B cell (primary cell): ENCODE measurements at regions not wholly inside any gene's neighbourhood (a gene's known extent, or its start where the extent isn't known, plus 50 kb on each side); places are given as distances from the start of the nearest gene placed in this dataset.

ENCODE experiments used
- ATAC-seq: fragments of 200-7000 bp; cut with Tn5 transposase; one replicate; pipeline ENCODE4 v1.10.0; 2021; ENCODE audit warnings: low read depth, mild to moderate bottlenecking, moderate number of reproducible peaks, moderate library complexity
- CTCF ChIA-PET: fragments of 350-600 bp; sonication (Branson Sonifier 250); formaldehyde crosslinking; loops from one replicate; lab custom pipeline; 2021; ENCODE audit warnings: antibody characterized with exemption, inconsistent platforms; lab: Charles Lee
- POLR2A ChIA-PET: fragments of 350-600 bp; sonication (Branson Sonifier 250); formaldehyde crosslinking; loops from one replicate; lab custom pipeline; 2021; ENCODE audit warnings: antibody characterized with exemption; lab: Charles Lee
- DNase-seq: peaks from one replicate; pipeline ENCODE4 v3.0.0; 2013
- H2AFZ ChIP-seq: 2 replicates; pipeline ENCODE4 v1.6.1; 2012; ENCODE audit warnings: mild to moderate bottlenecking, low read depth, low read length; ENCODE audit not compliant: insufficient read depth, poor library complexity, severe bottlenecking
- H3K27ac ChIP-seq, 2 donors: 1 replicate in 1 of 2; 2 replicates in 1 of 2; pipeline ENCODE4 v1.5.1; 2012 to 2013; ENCODE audit warnings: low read length in 2 of 2, mild to moderate bottlenecking in 2 of 2, moderate library complexity in 1 of 2
- H3K27me3 ChIP-seq, 4 experiments: fragments of 200-600 bp in 1 of 4; sonication (generic) in 1 of 4; replicated peaks in 1 of 4; 1 replicate in 2 of 4; 2 replicates in 2 of 4; pipeline versions ENCODE4 v1.6.1 to v1.7.0; 2013 to 2016; ENCODE audit warnings: low read length in 3 of 4, mild to moderate bottlenecking in 2 of 4, mixed read lengths in 1 of 4, moderate library complexity in 1 of 4; ENCODE audit not compliant: insufficient read depth in 4 of 4, control insufficient read depth in 3 of 4; ENCODE audit errors: control extremely low read depth in 1 of 4
- H3K36me3 ChIP-seq, 2 experiments: replicated peaks in 1 of 2; 1 replicate in 1 of 2; 2 replicates in 1 of 2; pipeline versions ENCODE4 v1.6.1 to v1.7.1; 2013; ENCODE audit warnings: low read length in 1 of 2; ENCODE audit not compliant: insufficient read depth in 2 of 2, control insufficient read depth in 1 of 2; ENCODE audit errors: control extremely low read depth in 1 of 2, extremely low read depth in 1 of 2
- H3K4me1 ChIP-seq, 2 donors: fragments of 200-600 bp in 1 of 2; sonication (generic) in 1 of 2; 1 replicate in 1 of 2; 2 replicates in 1 of 2; pipeline versions ENCODE4 v1.5.1 to v1.6.1; 2013 to 2017; ENCODE audit warnings: low read length in 2 of 2; ENCODE audit not compliant: control insufficient read depth in 2 of 2, insufficient read depth in 2 of 2
- H3K4me2 ChIP-seq: replicated peaks from 2 replicates; pipeline ENCODE3; 2012; ENCODE audit warnings: mild to moderate bottlenecking, low read depth, low read length; ENCODE audit not compliant: poor library complexity, severe bottlenecking
- H3K4me3 ChIP-seq, 5 experiments: fragments of 200-600 bp in 1 of 5; sonication (generic) in 1 of 5; 1 replicate in 3 of 5; 2 replicates in 2 of 5; pipeline versions ENCODE4 v1.5.1 to v1.7.0; 2011 to 2016; ENCODE audit warnings: low read length in 4 of 5, mild to moderate bottlenecking in 4 of 5, low read depth in 2 of 5, control low read depth in 1 of 5, moderate library complexity in 1 of 5; ENCODE audit not compliant: insufficient read depth in 1 of 5; ENCODE audit errors: control extremely low read depth in 1 of 5, extremely low read depth in 1 of 5
- H3K79me2 ChIP-seq: fragments of 200-600 bp; sonication (generic); one replicate; pipeline ENCODE4 v1.6.0; 2016; ENCODE audit warnings: low read length; ENCODE audit not compliant: control insufficient read depth, insufficient read depth
- H3K9ac ChIP-seq: fragments of 200-600 bp; sonication (generic); 2 replicates; pipeline ENCODE4 v1.6.1; 2017; ENCODE audit warnings: mild to moderate bottlenecking, low read length, moderate library complexity
- H3K9me3 ChIP-seq, 3 donors: one replicate each; pipeline versions ENCODE4 v1.6.1 to v1.7.1; 2013; ENCODE audit warnings: low read length in 2 of 3; ENCODE audit not compliant: control insufficient read depth in 2 of 3, insufficient read depth in 1 of 3; ENCODE audit errors: control extremely low read depth in 1 of 3
- H4K20me1 ChIP-seq: 2 replicates; pipeline ENCODE4 v1.6.0; 2012; ENCODE audit warnings: mild to moderate bottlenecking, low read length; ENCODE audit not compliant: insufficient read depth, control insufficient read depth, poor library complexity, severe bottlenecking
- H3K27ac Mint-ChIP-seq: one replicate; pipeline ENCODE4 v1.8.0; 2021; ENCODE audit warnings: mixed read lengths
- H3K27me3 Mint-ChIP-seq: one replicate; pipeline ENCODE4 v1.8.0; 2021; ENCODE audit warnings: mixed read lengths
- H3K4me1 Mint-ChIP-seq: one replicate; pipeline ENCODE4 v1.8.0; 2021; ENCODE audit warnings: mixed read lengths
- H3K4me3 Mint-ChIP-seq: one replicate; pipeline ENCODE4 v1.8.0; 2021; ENCODE audit warnings: mixed read lengths
- H3K9me3 Mint-ChIP-seq: one replicate; pipeline ENCODE4 v1.8.0; 2022; ENCODE audit warnings: mixed read lengths; ENCODE audit not compliant: insufficient read depth
- CTCF ChIP-seq: fragments of 200-600 bp; IDR thresholded peaks from one replicate; pipeline ENCODE4 v1.8.0; 2022; ENCODE audit warnings: antibody characterized with exemption, mild to moderate bottlenecking
- EZH2 ChIP-seq: IDR thresholded peaks from 2 replicates; pipeline ENCODE4 v1.6.1; 2012; ENCODE audit warnings: borderline replicate concordance, low read depth, mild to moderate bottlenecking, moderate library complexity, low read length; ENCODE audit not compliant: insufficient read depth, poor library complexity, severe bottlenecking
- WGBS: methylation state at CpG from one replicate; pipeline ENCODE4 v1.1.5; 2013; ENCODE audit warnings: missing lambda C conversion rate; ENCODE audit not compliant: insufficient coverage; 5-methylcytosine and 5-hydroxymethylcytosine counted together
- intact Hi-C: fragments of 100-400 bp; cut with micrococcal nuclease; formaldehyde crosslinking; loops from one replicate; pipeline ENCODE4 v1.10.0; 2022

GRCh38 chr2:43038034-43038695, 188.2 kb downstream of the ZFP36L2 start:
- TF ChIP-seq CTCF = no peak
- no peak for TF ChIP-seq EZH2
- H3K4me1 ChIP-seq = no peaks in the 10 kb centered on the region
- ATAC-seq = no peak
- no peak overlapping the region for H2AFZ ChIP-seq
- H3K79me2 ChIP-seq = no peaks in the 10 kb centered on the region
- ChIA-PET POLR2A (no interaction called here), CTCF (interaction anchor here (0.9 kb wide), 1 partner anchor 14 kb away, joined by 3 read pairs; no protein-coding TSS in a partner anchor)
- no peak overlapping the region for H3K9ac ChIP-seq
- no peak overlapping the region for H3K27ac ChIP-seq
- Mint-ChIP-seq H3K27me3 (peaks cover 4% of the 10 kb centered on the region), H3K9me3 (no peaks in the 10 kb centered on the region), H3K27ac (no peak overlapping the region), H3K4me3 (no peak overlapping the region), H3K4me1 (no peaks in the 10 kb centered on the region)
- 90% methylated on average over 3 of the region's 9 CpGs for WGBS
- H3K9me3 ChIP-seq = no peaks in the 10 kb centered on the region
- intact Hi-C loops = no loop called here
- DNase-seq = no peak
- no peak overlapping the region for H3K4me2 ChIP-seq
- peaks cover 0 to 4% (median 0%) of the 10 kb centered on the region in 4 experiments for H3K27me3 ChIP-seq
- no peak overlapping the region for H3K4me3 ChIP-seq
- H3K36me3 ChIP-seq = no peaks in the 10 kb centered on the region
- H4K20me1 ChIP-seq = no peaks in the 10 kb centered on the region

GRCh38 chr2:43035922-43036321, 190.5 kb downstream of the ZFP36L2 start:
- no peak overlapping the region for H3K4me3 ChIP-seq
- ChIA-PET POLR2A (no interaction called here), CTCF (no interaction called here)
- H3K9ac ChIP-seq = no peak overlapping the region
- ATAC-seq (no peak), DNase-seq (no peak)
- H3K9me3 ChIP-seq = no peaks in the 10 kb centered on the region
- no peak overlapping the region for H3K4me2 ChIP-seq
- no peaks in the 10 kb centered on the region for H3K9me3 Mint-ChIP-seq
- intact Hi-C loops = no loop called here
- no peaks in the 10 kb centered on the region for H3K4me1 ChIP-seq
- TF ChIP-seq EZH2 (no peak), CTCF (no peak)
- peaks cover 7% of the 10 kb centered on the region for H3K27me3 Mint-ChIP-seq
- WGBS = no CpG with 5 or more reads among the region's 4 CpGs
- no peaks in the 10 kb centered on the region for H3K4me1 Mint-ChIP-seq
- no peak overlapping the region for H2AFZ ChIP-seq
- H3K27me3 ChIP-seq = peaks cover 0 to 4% (median 0%) of the 10 kb centered on the region in 4 experiments
- no peak overlapping the region for H3K4me3 Mint-ChIP-seq
- H3K36me3 ChIP-seq = no peaks in the 10 kb centered on the region
- no peak overlapping the region for H3K27ac ChIP-seq
- no peaks in the 10 kb centered on the region for H4K20me1 ChIP-seq
- no peaks in the 10 kb centered on the region for H3K79me2 ChIP-seq
- H3K27ac Mint-ChIP-seq = no peak overlapping the region
